DND-41 (cell line): ENCODE measurements at regions not wholly inside any gene's neighbourhood (a gene's known extent, or its start where the extent isn't known, plus 50 kb on each side); places are given as distances from the start of the nearest gene placed in this dataset.

Source experiments
- ATAC-seq: fragments of 200-7000 bp; cut with Tn5 transposase; 3 replicates; pipeline ENCODE4 v1.9.1; 2021; ENCODE audit warnings: low read depth; ENCODE audit not compliant: insufficient read depth
- DNase-seq: peaks from one replicate; pipeline ENCODE4 v3.0.0-alpha.2; 2020
- H2AFZ ChIP-seq: 2 replicates; pipeline ENCODE4 v1.6.0; 2012; ENCODE audit warnings: low read depth, low read length
- H3K27ac ChIP-seq: 2 replicates; pipeline ENCODE4 v1.5.1; 2012; ENCODE audit warnings: low read length, inconsistent platforms
- H3K27me3 ChIP-seq: fragments of 200-600 bp; sonication (generic); 2 replicates; pipeline ENCODE4 v1.6.0; 2012; ENCODE audit warnings: low read length, mild to moderate bottlenecking, inconsistent platforms; ENCODE audit not compliant: insufficient read depth, poor library complexity
- H3K36me3 ChIP-seq: 2 replicates; pipeline ENCODE4 v1.5.1; 2012; ENCODE audit warnings: low read length, inconsistent platforms; ENCODE audit not compliant: insufficient read depth
- H3K4me1 ChIP-seq: 2 replicates; pipeline ENCODE4 v1.5.1; 2012; ENCODE audit warnings: mild to moderate bottlenecking, low read length; ENCODE audit not compliant: insufficient read depth
- H3K4me2 ChIP-seq: 2 replicates; pipeline ENCODE4 v1.6.0; 2012; ENCODE audit warnings: mild to moderate bottlenecking, moderate library complexity, low read length, inconsistent platforms; ENCODE audit not compliant: insufficient read depth
- H3K4me3 ChIP-seq, 2 experiments: fragments of 200-600 bp in 1 of 2; shearing (Covaris generic) in 1 of 2; 2 replicates each; pipeline ENCODE4 v1.5.1; 2012 to 2016; ENCODE audit warnings: inconsistent platforms in 2 of 2, low read length in 2 of 2, mild to moderate bottlenecking in 2 of 2, low read depth in 1 of 2, moderate library complexity in 1 of 2
- H3K79me2 ChIP-seq: 2 replicates; pipeline ENCODE4 v1.6.0; 2012; ENCODE audit warnings: low read length, inconsistent platforms; ENCODE audit not compliant: insufficient read depth
- H3K9ac ChIP-seq: 2 replicates; pipeline ENCODE4 v1.6.0; 2012; ENCODE audit warnings: low read depth, mild to moderate bottlenecking, inconsistent platforms, low read length, moderate library complexity
- H3K9me3 ChIP-seq: 2 replicates; pipeline ENCODE4 v1.5.1; 2012; ENCODE audit warnings: low read length, moderate library complexity, mild to moderate bottlenecking, inconsistent platforms; ENCODE audit not compliant: insufficient read depth, severe bottlenecking
- H4K20me1 ChIP-seq: 2 replicates; pipeline ENCODE4 v1.6.0; 2012; ENCODE audit warnings: low read length; ENCODE audit not compliant: insufficient read depth
- CTCF ChIP-seq: IDR thresholded peaks from 2 replicates; pipeline ENCODE4 v1.5.1; 2012; ENCODE audit warnings: borderline replicate concordance, low read length, moderate library complexity, mild to moderate bottlenecking; ENCODE audit not compliant: poor library complexity, severe bottlenecking; ENCODE audit errors: extremely low read depth
- EZH2 ChIP-seq: IDR thresholded peaks from 3 replicates; pipeline ENCODE4 v1.6.1; 2012; ENCODE audit warnings: borderline replicate concordance, low read depth, mild to moderate bottlenecking, moderate library complexity, low read length, inconsistent platforms; ENCODE audit not compliant: severe bottlenecking

GRCh38 chr4:124210746-124211145 lies 501.8 kb downstream of the ANKRD50 start:
- no peaks in the 10 kb centered on the region for H3K36me3 ChIP-seq
- DNase-seq = no peak
- TF ChIP-seq CTCF = no peak
- TF ChIP-seq EZH2 = no peak
- no peaks in the 10 kb centered on the region for H3K4me1 ChIP-seq
- no peaks in the 10 kb centered on the region for H3K9me3 ChIP-seq
- H3K4me3 ChIP-seq = no peak overlapping the region
- no peaks in the 10 kb centered on the region for H3K79me2 ChIP-seq
- H3K27me3 ChIP-seq = no peaks in the 10 kb centered on the region
- no peak overlapping the region for H3K9ac ChIP-seq
- no peak for ATAC-seq
- no peak overlapping the region for H3K27ac ChIP-seq
- no peak overlapping the region for H3K4me2 ChIP-seq
- H2AFZ ChIP-seq = no peak overlapping the region
- no peaks in the 10 kb centered on the region for H4K20me1 ChIP-seq

GRCh38 chr4:124212815-124213630 lies 499.5 kb downstream of the ANKRD50 start:
- Histone ChIP-seq H3K36me3 (no peaks in the 10 kb centered on the region), H3K79me2 (no peaks in the 10 kb centered on the region), H3K4me1 (no peaks in the 10 kb centered on the region), H3K9me3 (no peaks in the 10 kb centered on the region), H3K9ac (no peak overlapping the region), H3K4me3 (no peak overlapping the region), H4K20me1 (no peaks in the 10 kb centered on the region), H3K27me3 (no peaks in the 10 kb centered on the region), H3K27ac (no peak overlapping the region), H3K4me2 (no peak overlapping the region), H2AFZ (no peak overlapping the region)
- DNase-seq (no peak), ATAC-seq (no peak)
- no peak for TF ChIP-seq EZH2
- no peak for TF ChIP-seq CTCF

- Histone ChIP-seq H3K9me3 (no peaks in the 10 kb centered on the region), H3K79me2 (no peaks in the 10 kb centered on the region), H2AFZ (no peak overlapping the region), H3K9ac (no peak overlapping the region), H3K4me3 (no peak overlapping the region), H3K4me1 (no peaks in the 10 kb centered on the region), H3K27ac (no peak overlapping the region), H3K36me3 (no peaks in the 10 kb centered on the region), H4K20me1 (no peaks in the 10 kb centered on the region), H3K27me3 (no peaks in the 10 kb centered on the region), H3K4me2 (no peak overlapping the region)
- TF ChIP-seq EZH2 (no peak), CTCF (no peak)
- DNase-seq (no peak), ATAC-seq (no peak)
Observed at GRCh38 chr4:124219389-124219788, 493.1 kb downstream of the ANKRD50 start.
